Right hindlimb (tissue), 1 donor: ENCODE measurements at regions not wholly inside any gene's neighbourhood (a gene's known extent, or its start where the extent isn't known, plus 50 kb on each side); places are given as distances from the start of the nearest gene placed in this dataset.

Experiments
- DNase-seq: peaks from one replicate; pipeline ENCODE4 v3.0.0-alpha.2; 2018

GRCh38 chr6:56863366-56863765 lies 91.5 kb upstream of the BEND6 start:
- no peak for DNase-seq

GRCh38 chr6:56862415-56863175 lies 92.3 kb upstream of the BEND6 start:
- DNase-seq: no peak

- DNase-seq: no peak
Measured at GRCh38 chr6:56860475-56860874, 94.4 kb upstream of the BEND6 start.

- DNase-seq: no peak
Measured at GRCh38 chr6:56856036-56856580, 98.8 kb upstream of the BEND6 start.

GRCh38 chr6:56854086-56854485 lies 100.8 kb upstream of the BEND6 start:
- no peak for DNase-seq

DNA sequence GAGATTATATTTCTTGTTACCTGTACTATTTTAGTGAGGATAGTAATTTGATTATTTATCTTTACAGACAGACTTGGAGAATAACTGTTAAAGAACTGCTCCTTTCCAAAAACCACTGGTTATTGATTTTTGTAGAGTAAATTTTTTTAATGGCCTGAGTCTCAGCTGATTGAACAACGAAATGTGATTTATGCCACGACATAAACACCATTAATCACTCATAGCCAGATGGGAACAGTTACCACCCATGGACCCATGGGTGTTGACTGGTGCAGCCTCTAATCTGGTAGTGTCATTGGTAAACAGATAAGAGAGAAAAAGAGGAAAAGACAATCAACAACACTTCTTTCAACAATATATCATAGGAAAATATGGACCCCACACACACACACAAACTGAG lies 101.4 kb upstream of the BEND6 start:
- DNase-seq: no peak

- DNase-seq: no peak
Measured at GRCh38 chr6:56852260-56853010, 102.5 kb upstream of the BEND6 start.

- DNase-seq: peak; percentile 60
Measured at GRCh38 chr6:56851541-56852259, 103.2 kb upstream of the BEND6 start.

GRCh38 chr6:56851074-56851473 lies 103.8 kb upstream of the BEND6 start:
- DNase-seq: no peak

- DNase-seq: no peak
Measured at GRCh38 chr6:56850626-56851025, 104.3 kb upstream of the BEND6 start.

GRCh38 chr6:56849896-56850295 lies 105.0 kb upstream of the BEND6 start:
- DNase-seq: no peak

GRCh38 chr6:56848105-56848504 lies 106.8 kb upstream of the BEND6 start:
- no peak for DNase-seq

DNA sequence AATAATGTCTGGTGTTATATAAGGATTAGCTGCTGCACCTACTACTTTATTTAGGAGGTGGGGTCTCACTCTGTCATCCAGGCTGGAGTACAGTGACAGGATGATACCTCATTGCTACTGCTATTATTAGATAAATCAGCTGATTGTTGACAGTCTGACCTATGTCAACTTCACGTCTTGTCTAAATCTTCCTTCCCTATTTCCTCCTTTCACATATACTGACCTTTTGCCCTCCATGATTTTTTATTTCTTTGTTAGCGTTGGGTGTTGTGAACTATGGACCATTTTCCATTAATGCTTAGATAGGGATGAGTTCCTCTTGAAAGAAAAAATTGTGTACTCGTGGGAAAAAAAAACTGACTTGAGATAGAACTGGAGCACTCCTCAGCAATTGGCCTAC lies 109.9 kb upstream of the BEND6 start:
- DNase-seq: no peak

DNA sequence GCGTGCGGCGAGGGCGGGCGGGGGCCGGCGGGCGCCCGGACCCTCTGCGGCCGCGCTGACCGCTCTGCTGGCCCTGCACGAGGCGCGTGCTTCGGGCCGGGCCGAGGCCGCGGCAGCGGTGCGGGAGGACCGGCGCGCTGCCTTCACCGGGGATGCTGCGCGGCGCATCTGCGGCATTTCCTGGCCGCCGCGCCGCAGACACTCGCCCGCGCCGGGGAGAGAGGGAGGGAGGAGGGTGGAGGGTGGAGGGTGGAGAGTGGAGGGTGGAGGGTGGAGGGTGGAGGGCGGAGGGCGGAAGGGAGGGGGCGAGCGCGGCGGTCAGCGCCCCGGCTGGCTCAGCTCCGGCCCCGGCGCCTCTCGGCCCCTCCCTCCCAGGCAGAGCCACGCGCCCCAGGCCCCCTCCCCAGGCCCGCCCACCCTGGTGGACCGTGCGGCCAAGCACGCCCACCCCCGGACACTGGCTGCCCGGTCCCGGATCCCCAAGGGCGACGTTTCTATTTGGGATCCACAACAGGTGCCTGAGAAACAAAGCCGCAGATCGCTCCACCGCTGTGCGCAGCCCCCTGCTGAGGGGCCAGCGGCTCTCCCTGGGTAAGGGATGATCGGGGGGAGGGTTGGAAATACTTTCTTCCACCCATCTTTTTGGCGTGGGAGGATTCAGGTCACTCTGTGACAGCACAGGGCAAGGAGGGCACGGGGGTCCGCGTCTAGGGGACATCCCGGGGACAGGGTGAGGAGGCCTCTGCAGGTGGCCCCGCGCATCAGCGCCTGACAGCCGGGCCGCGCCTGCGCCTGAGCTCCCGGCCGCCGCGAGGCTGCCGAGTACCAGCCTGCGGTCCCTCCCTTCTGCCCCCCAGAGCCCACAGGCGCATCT lies 111.2 kb upstream of the BEND6 start:
- DNase-seq: peak; percentile 87

DNA sequence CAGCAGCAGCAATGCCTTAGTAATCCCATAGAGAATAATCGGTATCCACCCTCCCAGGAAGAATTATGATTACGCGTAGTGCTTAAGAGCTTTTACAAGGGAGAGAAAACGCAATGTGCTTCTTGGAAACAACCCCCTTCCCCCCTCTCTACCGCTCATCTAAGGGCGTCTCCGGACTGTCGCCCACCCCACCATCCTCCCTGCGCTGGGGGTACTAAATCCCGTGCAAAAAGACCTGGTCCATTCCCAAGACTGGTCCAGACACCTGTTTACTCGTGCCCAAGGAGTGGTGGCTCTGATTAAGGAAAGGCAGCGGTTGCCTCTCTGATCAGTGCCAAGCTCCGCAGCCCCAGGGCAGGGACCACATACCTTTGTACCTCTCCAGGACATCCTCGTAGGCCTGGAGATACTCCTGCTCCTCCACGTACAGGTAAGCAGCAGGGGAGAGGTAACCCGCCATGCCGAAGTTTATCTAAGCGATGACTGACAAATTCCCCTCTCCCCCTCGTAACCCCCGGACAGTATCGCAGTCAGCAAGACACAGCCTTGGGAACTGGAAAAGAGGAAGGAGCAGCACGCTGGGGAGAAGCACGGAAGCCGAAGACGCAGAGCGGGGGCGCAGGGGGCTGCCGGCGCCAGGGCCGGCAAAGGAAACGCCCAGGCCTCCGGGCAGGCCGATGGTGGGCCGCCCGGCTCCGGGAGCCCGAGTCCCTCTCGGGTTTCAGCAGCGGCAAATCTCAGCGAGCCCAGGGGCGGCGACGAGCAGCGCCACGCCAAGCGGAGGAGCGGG lies 112.0 kb upstream of the BEND6 start:
- DNase-seq: peak; percentile 68

GRCh38 chr6:56841751-56842150 lies 113.2 kb upstream of the BEND6 start:
- no peak for DNase-seq

GRCh38 chr6:56841381-56841749 lies 113.5 kb upstream of the BEND6 start:
- no peak for DNase-seq

- DNase-seq: peak; percentile 28
Measured at GRCh38 chr6:56840467-56841380, 114.2 kb upstream of the BEND6 start.

DNA sequence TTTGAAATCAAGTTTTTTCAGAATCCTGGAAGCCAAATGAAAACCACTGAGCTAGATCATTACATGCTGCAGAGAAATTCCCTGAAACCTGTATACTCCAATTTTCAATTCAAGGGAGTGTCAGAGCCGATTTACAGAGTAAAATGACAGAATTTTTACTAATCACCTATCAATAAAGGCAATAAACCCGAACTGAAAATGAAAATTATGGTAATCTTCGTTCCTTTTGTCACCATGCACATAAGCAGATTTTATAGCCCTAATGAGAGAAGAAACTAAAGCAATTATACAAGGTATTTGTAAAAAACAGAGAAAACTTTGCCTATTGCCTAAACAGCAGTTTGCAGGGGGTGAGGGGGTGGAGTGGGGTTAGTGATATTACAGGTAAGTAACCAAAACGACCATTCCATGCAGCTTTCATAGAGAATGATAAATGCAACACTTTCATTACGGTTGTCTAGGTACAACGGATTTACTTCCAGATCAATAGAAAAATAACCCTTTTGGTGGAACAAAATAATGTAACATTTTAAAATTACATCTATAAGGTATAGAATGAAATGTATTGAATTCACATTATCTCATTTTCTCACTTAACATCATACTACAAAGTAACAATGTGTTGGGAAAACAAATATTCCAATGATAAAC lies 115.2 kb upstream of the BEND6 start:
- no peak for DNase-seq

GRCh38 chr6:56838965-56839364 lies 115.9 kb upstream of the BEND6 start:
- no peak for DNase-seq
